ENCODE measurements at regions not wholly inside any gene's neighbourhood (a gene's known extent, or its start where the extent isn't known, plus 50 kb on each side); places are given as distances from the start of the nearest gene placed in this dataset.

DNA sequence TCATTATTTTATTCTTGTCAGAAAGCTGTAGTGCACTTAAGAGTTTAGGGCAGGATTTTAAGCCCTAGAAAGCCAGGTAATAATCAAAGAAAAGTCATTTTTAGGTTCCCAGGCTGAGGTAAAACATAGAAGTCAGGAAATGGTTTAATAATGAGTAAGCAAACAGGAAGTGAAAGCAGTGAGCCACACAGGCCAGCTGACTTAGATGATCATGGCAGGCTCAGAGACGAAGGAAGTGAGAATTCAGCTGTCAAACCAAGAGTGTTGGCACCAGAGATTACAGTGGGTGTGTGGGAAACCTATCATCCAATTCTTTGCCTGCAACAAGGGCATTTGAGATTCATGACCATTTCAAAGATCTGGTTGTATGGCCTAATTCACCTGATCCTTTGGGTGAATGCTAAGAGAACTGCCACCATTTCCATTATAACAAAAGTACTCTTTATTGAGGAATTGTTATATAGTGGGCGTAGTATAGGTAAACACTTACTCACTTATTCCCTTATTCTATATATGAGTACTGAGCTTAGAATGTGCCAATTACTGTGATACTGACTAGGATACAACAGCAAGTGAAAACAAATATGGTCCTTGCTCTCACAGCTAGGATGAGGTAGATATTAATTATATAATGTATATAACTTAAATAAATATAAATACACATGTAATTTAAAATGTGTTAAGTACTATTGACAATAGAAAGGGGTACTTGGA lies 103.7 kb upstream of the EDNRB start:
- H3K36me3 ChIP-seq (ENCODE audit: low read depth): no peaks in the 10 kb centered on the region
- H3K9me3 ChIP-seq (ENCODE audit: low read depth): no peaks in the 10 kb centered on the region
- H3K27me3 ChIP-seq (replicated peaks; ENCODE audit: insufficient read depth): no peaks in the 10 kb centered on the region
- no peak overlapping the region for H3K9ac ChIP-seq
- no peak overlapping the region for H3K27ac ChIP-seq
- no peaks in the 10 kb centered on the region for H3K79me2 ChIP-seq (ENCODE audit: insufficient read depth)
- H3F3A ChIP-seq (ENCODE audit: insufficient read depth): no peaks in the 10 kb centered on the region
- no peak overlapping the region for H3K4me2 ChIP-seq (ENCODE audit: unreplicated experiment)
- peak; percentile 65 for DNase-seq
- in situ Hi-C loops (cut with MboI): no loop called here
- WGBS, 2 experiments (ENCODE audit: low coverage in 1 of 2, low lambda C conversion rate in 2 of 2, missing lambda C conversion rate in 2 of 2): 50 to 54% methylated on average over 2 of the region's 2 CpGs
- no peak overlapping the region for H3K4me3 ChIP-seq
- TF ChIP-seq EZH2 (IDR thresholded peaks at IDR 0.05; ENCODE audit: insufficient read depth, poor library complexity, severe bottlenecking) (no peak), EZH2phosphoT487 (IDR thresholded peaks at IDR 0.05; ENCODE audit: insufficient read depth, low read depth) (no peak)
- peak overlapping the region; percentile 50 for H2AFZ ChIP-seq
- no peaks in the 10 kb centered on the region for H3K9me2 ChIP-seq (ENCODE audit: insufficient read depth)
- no peaks in the 10 kb centered on the region for H4K20me1 ChIP-seq (ENCODE audit: insufficient read depth)
- H3K4me1 ChIP-seq (ENCODE audit: insufficient read depth): peaks cover 9% of the 10 kb centered on the region; the same call in 1 of the 2 replicates

DNA sequence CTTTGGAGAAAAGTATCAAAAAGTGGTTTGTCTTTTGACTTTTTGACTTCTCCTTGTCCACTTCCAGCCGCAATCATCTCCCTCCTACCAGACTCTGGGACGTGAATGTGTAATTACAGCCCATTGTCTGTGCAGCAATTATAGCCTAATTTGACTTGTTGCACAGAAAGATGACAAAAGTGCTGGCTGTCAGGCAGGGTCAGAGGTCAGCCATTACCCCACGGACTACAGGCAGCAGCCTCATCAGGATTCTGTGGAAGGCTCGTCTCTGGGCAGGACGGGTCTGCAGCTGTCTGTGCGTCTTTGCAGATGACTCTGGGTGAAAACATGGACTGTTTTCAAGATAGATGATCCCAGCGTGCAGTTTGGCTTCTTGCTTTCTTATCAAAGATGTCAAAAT lies 102.2 kb upstream of the EDNRB start:
- Histone ChIP-seq H3F3A (ENCODE audit: insufficient read depth) (no peaks in the 10 kb centered on the region), H3K4me2 (ENCODE audit: unreplicated experiment) (no peak overlapping the region), H3K79me2 (ENCODE audit: insufficient read depth) (no peaks in the 10 kb centered on the region), H3K9ac (no peak overlapping the region), H3K9me2 (ENCODE audit: insufficient read depth) (no peaks in the 10 kb centered on the region), H3K9me3 (ENCODE audit: low read depth) (no peaks in the 10 kb centered on the region), H2AFZ (no peak overlapping the region), H3K4me1 (ENCODE audit: insufficient read depth) (peaks cover 9% of the 10 kb centered on the region; the same call in 1 of the 2 replicates), H3K4me3 (no peak overlapping the region), H3K27me3 (replicated peaks; ENCODE audit: insufficient read depth) (no peaks in the 10 kb centered on the region), H4K20me1 (ENCODE audit: insufficient read depth) (no peaks in the 10 kb centered on the region), H3K27ac (no peak overlapping the region), H3K36me3 (ENCODE audit: low read depth) (no peaks in the 10 kb centered on the region)
- no peak for DNase-seq
- WGBS, 2 experiments (ENCODE audit: low coverage in 1 of 2, low lambda C conversion rate in 2 of 2, missing lambda C conversion rate in 2 of 2): 43 to 54% methylated on average over 7 of the region's 7 CpGs
- in situ Hi-C loops (cut with MboI): no loop called here
- TF ChIP-seq EZH2 (IDR thresholded peaks at IDR 0.05; ENCODE audit: insufficient read depth, poor library complexity, severe bottlenecking) (no peak), EZH2phosphoT487 (IDR thresholded peaks at IDR 0.05; ENCODE audit: insufficient read depth, low read depth) (no peak)

DNA sequence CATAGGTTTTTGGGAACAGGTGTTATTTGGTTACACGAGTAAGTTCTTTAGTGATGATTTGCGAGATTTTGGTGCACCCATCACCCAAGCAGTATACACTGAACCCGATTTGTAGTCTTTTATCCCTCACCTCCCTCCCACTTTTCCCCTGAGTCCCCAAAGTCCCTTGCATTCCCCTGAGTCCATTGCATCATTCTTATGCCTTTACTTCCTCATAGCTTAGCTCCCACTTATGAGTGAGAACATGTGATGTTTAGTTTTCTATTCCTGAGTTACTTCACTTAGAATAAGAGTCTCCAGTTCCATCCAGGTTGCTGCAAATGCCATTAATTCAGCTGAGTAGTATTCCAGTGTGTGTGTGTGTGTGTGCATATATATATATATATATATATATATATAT lies 97.2 kb upstream of the EDNRB start:
- Histone ChIP-seq H3K36me3 (ENCODE audit: low read depth) (no peaks in the 10 kb centered on the region), H3K79me2 (ENCODE audit: insufficient read depth) (no peaks in the 10 kb centered on the region), H3K27ac (no peak overlapping the region), H3F3A (ENCODE audit: insufficient read depth) (no peaks in the 10 kb centered on the region), H3K4me1 (ENCODE audit: insufficient read depth) (no peaks in the 10 kb centered on the region), H3K27me3 (replicated peaks; ENCODE audit: insufficient read depth) (no peaks in the 10 kb centered on the region), H3K9ac (no peak overlapping the region), H2AFZ (no peak overlapping the region), H4K20me1 (ENCODE audit: insufficient read depth) (no peaks in the 10 kb centered on the region), H3K4me3 (no peak overlapping the region), H3K9me3 (ENCODE audit: low read depth) (no peaks in the 10 kb centered on the region), H3K4me2 (ENCODE audit: unreplicated experiment) (no peak overlapping the region), H3K9me2 (ENCODE audit: insufficient read depth) (no peaks in the 10 kb centered on the region)
- TF ChIP-seq EZH2phosphoT487 (IDR thresholded peaks at IDR 0.05; ENCODE audit: insufficient read depth, low read depth): no peak
- TF ChIP-seq EZH2 (IDR thresholded peaks at IDR 0.05; ENCODE audit: insufficient read depth, poor library complexity, severe bottlenecking): no peak
- DNase-seq: no peak
- in situ Hi-C loops (cut with MboI): no loop called here
- WGBS, 2 experiments (ENCODE audit: low coverage in 1 of 2, low lambda C conversion rate in 2 of 2, missing lambda C conversion rate in 2 of 2): 76 to 80% methylated on average over 3 of the region's 3 CpGs

DNA sequence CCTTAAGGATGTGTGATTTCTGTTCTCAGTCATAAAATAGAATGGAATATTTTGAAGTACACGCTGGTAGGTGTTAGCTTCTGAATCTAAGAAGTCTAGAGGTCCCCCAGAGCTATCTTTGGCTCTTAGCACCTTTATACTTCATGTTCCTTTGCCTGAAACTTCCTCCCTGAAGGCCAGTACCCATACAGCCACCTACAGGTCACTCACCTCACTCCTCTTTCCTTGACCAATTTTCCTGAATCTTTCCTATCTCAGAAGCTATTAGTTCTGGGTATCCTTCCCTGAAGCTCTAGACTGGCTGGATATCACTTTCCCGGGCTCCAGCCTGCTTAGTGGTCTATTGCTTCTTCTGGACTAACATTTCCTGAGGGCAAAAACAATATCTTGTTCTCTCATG lies 93.4 kb upstream of the EDNRB start:
- Histone ChIP-seq H3F3A (ENCODE audit: insufficient read depth) (no peaks in the 10 kb centered on the region), H3K9ac (no peak overlapping the region), H2AFZ (no peak overlapping the region), H3K4me2 (ENCODE audit: unreplicated experiment) (no peak overlapping the region), H3K4me1 (ENCODE audit: insufficient read depth) (no peaks in the 10 kb centered on the region), H4K20me1 (ENCODE audit: insufficient read depth) (no peaks in the 10 kb centered on the region), H3K27me3 (replicated peaks; ENCODE audit: insufficient read depth) (no peaks in the 10 kb centered on the region), H3K4me3 (no peak overlapping the region), H3K9me2 (ENCODE audit: insufficient read depth) (no peaks in the 10 kb centered on the region), H3K9me3 (ENCODE audit: low read depth) (no peaks in the 10 kb centered on the region), H3K79me2 (ENCODE audit: insufficient read depth) (no peaks in the 10 kb centered on the region), H3K36me3 (ENCODE audit: low read depth) (no peaks in the 10 kb centered on the region), H3K27ac (no peak overlapping the region)
- DNase-seq: no peak
- WGBS, 2 experiments (ENCODE audit: low coverage in 1 of 2, low lambda C conversion rate in 2 of 2, missing lambda C conversion rate in 2 of 2): 50 to 58% methylated on average over 2 of the region's 2 CpGs
- TF ChIP-seq EZH2phosphoT487 (IDR thresholded peaks at IDR 0.05; ENCODE audit: insufficient read depth, low read depth) (no peak), EZH2 (IDR thresholded peaks at IDR 0.05; ENCODE audit: insufficient read depth, poor library complexity, severe bottlenecking) (no peak)
- in situ Hi-C loops (cut with MboI): no loop called here

Data from GM23248 (cell line).